ENCODE measurements at regions not wholly inside any gene's neighbourhood (a gene's known extent, or its start where the extent isn't known, plus 50 kb on each side); places are given as distances from the start of the nearest gene placed in this dataset.

- DNase-seq (ENCODE audit: low spot score): no peak
These were observed 117.0 kb upstream of the CHL1 start for GRCh38 chr3:79542-79941.

GRCh38 chr3:82508-82907 lies 114.1 kb upstream of the CHL1 start:
- no peak for DNase-seq (ENCODE audit: low spot score)

- DNase-seq (ENCODE audit: low spot score): no peak
These were observed 113.5 kb upstream of the CHL1 start for GRCh38 chr3:83096-83495.

GRCh38 chr3:85180-85579 lies 111.4 kb upstream of the CHL1 start:
- DNase-seq (ENCODE audit: low spot score): no peak

GRCh38 chr3:88267-88666 lies 108.3 kb upstream of the CHL1 start:
- DNase-seq (ENCODE audit: low spot score): no peak

- no peak for DNase-seq (ENCODE audit: low spot score)
These were observed 102.8 kb upstream of the CHL1 start for GRCh38 chr3:93746-94145.

- DNase-seq (ENCODE audit: low spot score): no peak
These were observed 100.3 kb upstream of the CHL1 start for GRCh38 chr3:96259-96658.

GRCh38 chr3:97417-98258 lies 98.9 kb upstream of the CHL1 start:
- DNase-seq (ENCODE audit: low spot score): no peak

- DNase-seq (ENCODE audit: low spot score): no peak
These were observed 98.3 kb upstream of the CHL1 start for GRCh38 chr3:98259-98654.

- no peak for DNase-seq (ENCODE audit: low spot score)
These were observed 97.1 kb upstream of the CHL1 start for GRCh38 chr3:99506-99905.

GRCh38 chr3:102484-102883 lies 94.1 kb upstream of the CHL1 start:
- no peak for DNase-seq (ENCODE audit: low spot score)

GRCh38 chr3:103991-104390 lies 92.6 kb upstream of the CHL1 start:
- no peak for DNase-seq (ENCODE audit: low spot score)

GRCh38 chr3:105585-105984 lies 91.0 kb upstream of the CHL1 start:
- DNase-seq (ENCODE audit: low spot score): no peak

GRCh38 chr3:106619-107018 lies 89.9 kb upstream of the CHL1 start:
- no peak for DNase-seq (ENCODE audit: low spot score)

GRCh38 chr3:111143-112069 lies 85.2 kb upstream of the CHL1 start:
- no peak for DNase-seq (ENCODE audit: low spot score)

- DNase-seq (ENCODE audit: low spot score): no peak
These were observed 83.8 kb upstream of the CHL1 start for GRCh38 chr3:112773-113172.

GRCh38 chr3:118666-119065 lies 77.9 kb upstream of the CHL1 start:
- DNase-seq (ENCODE audit: low spot score): no peak

GRCh38 chr3:123341-123740 lies 73.2 kb upstream of the CHL1 start:
- no peak for DNase-seq (ENCODE audit: low spot score)

GRCh38 chr3:124557-125179 lies 71.9 kb upstream of the CHL1 start:
- DNase-seq (ENCODE audit: low spot score): no peak

GRCh38 chr3:128515-129172 lies 67.9 kb upstream of the CHL1 start:
- DNase-seq (ENCODE audit: low spot score): no peak

GRCh38 chr3:131151-131888 lies 65.2 kb upstream of the CHL1 start:
- no peak for DNase-seq (ENCODE audit: low spot score)

Measured in H4 (cell line).